DOHH2 (cell line): ENCODE measurements at regions not wholly inside any gene's neighbourhood (a gene's known extent, or its start where the extent isn't known, plus 50 kb on each side); places are given as distances from the start of the nearest gene placed in this dataset.

ENCODE experiments used
- H3F3A ChIP-seq: fragments of 200-600 bp; sonication (generic), shearing (Covaris generic); 2 replicates; pipeline ENCODE4 v1.6.0; 2016; ENCODE audit warnings: antibody characterized with exemption, mild to moderate bottlenecking; ENCODE audit not compliant: control insufficient read depth, insufficient read depth
- H3K27ac ChIP-seq: fragments of 200-600 bp; sonication (generic); 2 replicates; pipeline ENCODE4 v1.5.1; 2014; ENCODE audit warnings: low read depth, mild to moderate bottlenecking, low read length, moderate library complexity
- H3K27me3 ChIP-seq: fragments of 200-600 bp; sonication (generic); 2 replicates; pipeline ENCODE4 v1.6.1; 2014; ENCODE audit warnings: mild to moderate bottlenecking, low read length, mixed read lengths; ENCODE audit not compliant: control insufficient read depth
- H3K36me3 ChIP-seq: fragments of 200-600 bp; sonication (generic); 2 replicates; pipeline ENCODE4 v1.6.1; 2014; ENCODE audit warnings: mild to moderate bottlenecking, low read length, moderate library complexity, mixed read lengths; ENCODE audit not compliant: control insufficient read depth
- H3K4me1 ChIP-seq: fragments of 200-600 bp; sonication (generic); 2 replicates; pipeline ENCODE4 v1.6.1; 2014; ENCODE audit warnings: mild to moderate bottlenecking, low read length, mixed read lengths; ENCODE audit not compliant: control insufficient read depth
- H3K4me2 ChIP-seq: fragments of 200-600 bp; sonication (generic); 2 replicates; pipeline ENCODE4 v1.6.0; 2014; ENCODE audit warnings: mild to moderate bottlenecking, low read length, moderate library complexity
- H3K4me3 ChIP-seq: fragments of 200-600 bp; sonication (generic); 2 replicates; pipeline ENCODE4 v1.5.1; 2014; ENCODE audit warnings: mild to moderate bottlenecking, low read length, mixed read lengths
- H3K79me2 ChIP-seq: fragments of 200-600 bp; sonication (generic); 2 replicates; pipeline ENCODE4 v1.6.1; 2014; ENCODE audit warnings: mild to moderate bottlenecking, low read length, mixed read lengths; ENCODE audit not compliant: control insufficient read depth
- H3K9me2 ChIP-seq: fragments of 200-600 bp; sonication (generic); replicated peaks from 2 replicates; pipeline ENCODE4 v1.6.1; 2014; ENCODE audit warnings: mild to moderate bottlenecking, low read length, mixed read lengths; ENCODE audit not compliant: control insufficient read depth
- H3K9me3 ChIP-seq: fragments of 200-600 bp; sonication (generic); 2 replicates; pipeline ENCODE4 v1.6.1; 2014; ENCODE audit warnings: antibody characterized with exemption, low read length, mixed read lengths; ENCODE audit not compliant: control insufficient read depth, insufficient read depth
- H4K20me1 ChIP-seq: fragments of 200-600 bp; sonication (generic); 2 replicates; pipeline ENCODE4 v1.6.0; 2014; ENCODE audit warnings: low read depth, mild to moderate bottlenecking, antibody characterized with exemption, low read length, moderate library complexity; ENCODE audit not compliant: control insufficient read depth, insufficient read depth
- CTCF ChIP-seq: fragments of 200-600 bp; sonication (generic); IDR thresholded peaks from one replicate; pipeline ENCODE4 v1.5.1; 2014; ENCODE audit warnings: antibody characterized with exemption, mild to moderate bottlenecking, low read depth, low read length; ENCODE audit not compliant: poor library complexity, severe bottlenecking
- EZH2phosphoT487 ChIP-seq: fragments of 200-600 bp; sonication (generic); IDR thresholded peaks from 2 replicates; pipeline ENCODE4 v1.6.1; 2017; ENCODE audit warnings: borderline replicate concordance, mild to moderate bottlenecking, antibody characterized with exemption, low read length, moderate library complexity, mixed read lengths

- Histone ChIP-seq H3K27me3 (no peaks in the 10 kb centered on the region), H3K9me2 (no peaks in the 10 kb centered on the region), H3K79me2 (no peaks in the 10 kb centered on the region), H3K4me2 (no peak overlapping the region), H3K36me3 (no peaks in the 10 kb centered on the region), H3K4me3 (no peak overlapping the region), H3K4me1 (no peaks in the 10 kb centered on the region), H4K20me1 (no peaks in the 10 kb centered on the region), H3K9me3 (no peaks in the 10 kb centered on the region), H3K27ac (no peak overlapping the region), H3F3A (no peaks in the 10 kb centered on the region)
- TF ChIP-seq EZH2phosphoT487 (no peak), CTCF (no peak)
Measured at GRCh38 chr20:10868299-10868698, 194.5 kb upstream of the JAG1 start.

DNA sequence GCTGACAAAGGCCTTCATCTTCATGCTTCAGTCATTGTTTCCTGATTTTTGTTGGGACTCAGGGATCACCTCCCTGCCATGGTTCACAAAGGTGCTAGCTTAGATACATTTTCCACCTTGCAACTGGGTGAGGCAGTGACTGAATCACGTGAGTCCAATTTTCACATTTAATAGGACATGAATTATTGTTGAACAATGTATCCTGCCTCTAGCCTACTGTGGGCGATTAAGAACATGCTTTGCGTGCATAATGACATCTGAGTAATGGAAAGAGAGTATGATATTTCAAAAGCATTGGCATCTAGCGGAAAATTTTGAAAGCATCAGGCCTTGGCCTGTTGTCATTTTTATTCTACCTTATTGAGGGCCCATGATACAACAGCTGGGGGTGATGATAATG, 199.2 kb upstream of the JAG1 start:
- H3K27me3 ChIP-seq = no peaks in the 10 kb centered on the region
- no peaks in the 10 kb centered on the region for H3K36me3 ChIP-seq
- no peaks in the 10 kb centered on the region for H3F3A ChIP-seq
- no peak overlapping the region for H3K27ac ChIP-seq
- H3K4me1 ChIP-seq = no peaks in the 10 kb centered on the region
- H3K4me3 ChIP-seq = no peak overlapping the region
- no peaks in the 10 kb centered on the region for H4K20me1 ChIP-seq
- H3K9me3 ChIP-seq = peaks cover 5% of the 10 kb centered on the region; the same call in 1 of the 2 replicates
- no peaks in the 10 kb centered on the region for H3K79me2 ChIP-seq
- no peak overlapping the region for H3K4me2 ChIP-seq
- H3K9me2 ChIP-seq = no peaks in the 10 kb centered on the region
- no peak for TF ChIP-seq CTCF
- no peak for TF ChIP-seq EZH2phosphoT487

DNA sequence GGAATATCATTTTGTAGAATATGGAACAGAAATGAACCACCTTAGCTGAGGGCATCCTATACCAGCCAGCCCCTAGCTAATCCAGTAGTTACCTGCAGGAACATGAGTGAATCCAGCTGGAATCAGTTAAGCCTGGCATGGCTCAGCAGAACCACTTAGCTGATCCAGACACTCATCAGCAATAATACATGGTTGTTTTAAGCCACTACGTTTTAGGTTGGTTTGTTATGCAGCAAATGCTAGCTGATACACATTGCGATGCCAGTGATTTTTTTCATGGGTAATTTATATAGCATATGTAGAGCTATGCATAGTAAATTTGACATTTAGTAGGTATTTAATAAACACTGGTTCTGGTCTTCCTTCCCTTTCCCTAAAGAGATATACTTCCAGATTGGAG, 201.9 kb upstream of the JAG1 start:
- H3K4me3 ChIP-seq = no peak overlapping the region
- H3K9me2 ChIP-seq = no peaks in the 10 kb centered on the region
- TF ChIP-seq EZH2phosphoT487 (no peak), CTCF (no peak)
- H3K79me2 ChIP-seq = no peaks in the 10 kb centered on the region
- no peaks in the 10 kb centered on the region for H3K4me1 ChIP-seq
- no peaks in the 10 kb centered on the region for H4K20me1 ChIP-seq
- no peaks in the 10 kb centered on the region for H3K27me3 ChIP-seq
- peaks cover 5% of the 10 kb centered on the region; the same call in 1 of the 2 replicates for H3K9me3 ChIP-seq
- no peaks in the 10 kb centered on the region for H3K36me3 ChIP-seq
- no peaks in the 10 kb centered on the region for H3F3A ChIP-seq
- no peak overlapping the region for H3K27ac ChIP-seq
- no peak overlapping the region for H3K4me2 ChIP-seq

DNA sequence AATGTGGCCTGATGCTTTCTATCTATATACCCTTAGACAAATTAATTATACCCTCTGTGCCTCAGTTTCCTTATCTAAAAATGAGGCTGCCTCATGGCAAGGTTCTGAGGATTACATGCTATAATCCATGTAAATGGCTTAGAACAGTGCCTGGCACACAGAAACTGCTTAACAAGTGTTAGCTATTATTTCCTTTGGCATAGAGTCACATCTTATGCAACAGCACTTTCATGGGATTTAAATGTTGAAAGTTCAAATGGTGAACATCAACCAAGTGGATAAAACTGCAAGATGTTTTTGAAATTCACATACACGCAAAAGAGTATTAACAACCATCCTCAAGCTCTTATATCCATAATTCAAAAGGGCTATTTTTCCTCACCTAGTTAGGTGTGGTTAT, 202.8 kb upstream of the JAG1 start:
- no peaks in the 10 kb centered on the region for H3K27me3 ChIP-seq
- no peaks in the 10 kb centered on the region for H3K79me2 ChIP-seq
- peaks cover 5% of the 10 kb centered on the region; the same call in 1 of the 2 replicates for H3K9me3 ChIP-seq
- no peaks in the 10 kb centered on the region for H3K9me2 ChIP-seq
- no peak overlapping the region for H3K27ac ChIP-seq
- H3K4me2 ChIP-seq = no peak overlapping the region
- no peaks in the 10 kb centered on the region for H3K4me1 ChIP-seq
- H3K4me3 ChIP-seq = no peak overlapping the region
- H3K36me3 ChIP-seq = no peaks in the 10 kb centered on the region
- no peaks in the 10 kb centered on the region for H4K20me1 ChIP-seq
- TF ChIP-seq CTCF (no peak), EZH2phosphoT487 (no peak)
- no peaks in the 10 kb centered on the region for H3F3A ChIP-seq
